WTC11 (cell line): ENCODE measurements at regions not wholly inside any gene's neighbourhood (a gene's known extent, or its start where the extent isn't known, plus 50 kb on each side); places are given as distances from the start of the nearest gene placed in this dataset.

ENCODE experiments used
- SP1 ChIP-seq: sonication (generic); formaldehyde crosslinking; conservative IDR thresholded peaks from 2 replicates; pipeline ENCODE4 v1.8.1; 2022; ENCODE audit warnings: missing genetic modification reagents
- ZNF121 ChIP-seq: sonication (generic); formaldehyde crosslinking; IDR thresholded peaks from 2 replicates; pipeline ENCODE4 v1.8.0; 2023; ENCODE audit warnings: missing genetic modification reagents
- TF ChIP-seq, protein P1 (sequence below): sonication (generic); formaldehyde crosslinking; IDR thresholded peaks from 2 replicates; pipeline ENCODE4 v1.8.1; 2022; ENCODE audit warnings: low read depth, mild to moderate bottlenecking, moderate library complexity, missing genetic modification reagents, borderline replicate concordance
- TF ChIP-seq, protein P2 (sequence below): sonication (generic); formaldehyde crosslinking; IDR thresholded peaks from 2 replicates; pipeline ENCODE4 v1.8.1; 2023; ENCODE audit warnings: mild to moderate bottlenecking, missing genetic modification reagents, moderate library complexity
- TF ChIP-seq, protein P3 (sequence below): fragments of 200-600 bp; IDR thresholded peaks from 2 replicates; pipeline ENCODE4 v1.8.0; 2022; ENCODE audit warnings: antibody characterized with exemption
- TF ChIP-seq, protein P4 (sequence below): sonication (generic); formaldehyde crosslinking; IDR thresholded peaks from 2 replicates; pipeline ENCODE4 v1.8.0; 2022; ENCODE audit warnings: mild to moderate bottlenecking, missing genetic modification reagents
- TF ChIP-seq, protein P5 (sequence below): sonication (generic); formaldehyde crosslinking; conservative IDR thresholded peaks from 2 replicates; pipeline ENCODE4 v1.8.1; 2023; ENCODE audit warnings: mild to moderate bottlenecking, low read depth, missing genetic modification reagents, moderate library complexity

DNA sequence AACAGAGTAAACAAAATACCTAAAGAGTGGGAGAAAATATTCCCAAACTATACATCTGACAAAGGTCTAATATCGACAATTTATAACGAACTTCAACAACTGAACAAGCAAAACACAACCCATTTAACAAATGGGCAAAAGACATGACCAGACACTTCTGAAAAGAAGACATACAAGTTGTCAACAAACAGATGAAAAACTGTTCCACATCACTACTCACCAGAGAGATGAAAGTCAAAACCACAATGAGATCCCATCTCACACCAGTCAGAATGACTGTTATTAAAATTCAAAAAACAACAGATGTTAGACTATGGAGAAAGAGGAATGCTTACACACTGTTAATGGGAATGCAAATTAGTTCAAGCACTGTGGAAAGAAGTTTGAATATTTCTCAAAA is 233.8 kb upstream of the EDNRB start:
- TF ChIP-seq, protein P1, sequence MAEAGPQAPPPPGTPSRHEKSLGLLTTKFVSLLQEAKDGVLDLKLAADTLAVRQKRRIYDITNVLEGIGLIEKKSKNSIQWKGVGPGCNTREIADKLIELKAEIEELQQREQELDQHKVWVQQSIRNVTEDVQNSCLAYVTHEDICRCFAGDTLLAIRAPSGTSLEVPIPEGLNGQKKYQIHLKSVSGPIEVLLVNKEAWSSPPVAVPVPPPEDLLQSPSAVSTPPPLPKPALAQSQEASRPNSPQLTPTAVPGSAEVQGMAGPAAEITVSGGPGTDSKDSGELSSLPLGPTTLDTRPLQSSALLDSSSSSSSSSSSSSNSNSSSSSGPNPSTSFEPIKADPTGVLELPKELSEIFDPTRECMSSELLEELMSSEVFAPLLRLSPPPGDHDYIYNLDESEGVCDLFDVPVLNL (CRISPR knock-in tag): no peak
- no peak for TF ChIP-seq ZNF121 (CRISPR knock-in tag)
- TF ChIP-seq, protein P2, sequence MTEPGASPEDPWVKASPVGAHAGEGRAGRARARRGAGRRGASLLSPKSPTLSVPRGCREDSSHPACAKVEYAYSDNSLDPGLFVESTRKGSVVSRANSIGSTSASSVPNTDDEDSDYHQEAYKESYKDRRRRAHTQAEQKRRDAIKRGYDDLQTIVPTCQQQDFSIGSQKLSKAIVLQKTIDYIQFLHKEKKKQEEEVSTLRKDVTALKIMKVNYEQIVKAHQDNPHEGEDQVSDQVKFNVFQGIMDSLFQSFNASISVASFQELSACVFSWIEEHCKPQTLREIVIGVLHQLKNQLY: no peak
- no peak for TF ChIP-seq SP1 (CRISPR knock-in tag)
- TF ChIP-seq, protein P3, sequence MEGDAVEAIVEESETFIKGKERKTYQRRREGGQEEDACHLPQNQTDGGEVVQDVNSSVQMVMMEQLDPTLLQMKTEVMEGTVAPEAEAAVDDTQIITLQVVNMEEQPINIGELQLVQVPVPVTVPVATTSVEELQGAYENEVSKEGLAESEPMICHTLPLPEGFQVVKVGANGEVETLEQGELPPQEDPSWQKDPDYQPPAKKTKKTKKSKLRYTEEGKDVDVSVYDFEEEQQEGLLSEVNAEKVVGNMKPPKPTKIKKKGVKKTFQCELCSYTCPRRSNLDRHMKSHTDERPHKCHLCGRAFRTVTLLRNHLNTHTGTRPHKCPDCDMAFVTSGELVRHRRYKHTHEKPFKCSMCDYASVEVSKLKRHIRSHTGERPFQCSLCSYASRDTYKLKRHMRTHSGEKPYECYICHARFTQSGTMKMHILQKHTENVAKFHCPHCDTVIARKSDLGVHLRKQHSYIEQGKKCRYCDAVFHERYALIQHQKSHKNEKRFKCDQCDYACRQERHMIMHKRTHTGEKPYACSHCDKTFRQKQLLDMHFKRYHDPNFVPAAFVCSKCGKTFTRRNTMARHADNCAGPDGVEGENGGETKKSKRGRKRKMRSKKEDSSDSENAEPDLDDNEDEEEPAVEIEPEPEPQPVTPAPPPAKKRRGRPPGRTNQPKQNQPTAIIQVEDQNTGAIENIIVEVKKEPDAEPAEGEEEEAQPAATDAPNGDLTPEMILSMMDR: no peak
- TF ChIP-seq, protein P4, sequence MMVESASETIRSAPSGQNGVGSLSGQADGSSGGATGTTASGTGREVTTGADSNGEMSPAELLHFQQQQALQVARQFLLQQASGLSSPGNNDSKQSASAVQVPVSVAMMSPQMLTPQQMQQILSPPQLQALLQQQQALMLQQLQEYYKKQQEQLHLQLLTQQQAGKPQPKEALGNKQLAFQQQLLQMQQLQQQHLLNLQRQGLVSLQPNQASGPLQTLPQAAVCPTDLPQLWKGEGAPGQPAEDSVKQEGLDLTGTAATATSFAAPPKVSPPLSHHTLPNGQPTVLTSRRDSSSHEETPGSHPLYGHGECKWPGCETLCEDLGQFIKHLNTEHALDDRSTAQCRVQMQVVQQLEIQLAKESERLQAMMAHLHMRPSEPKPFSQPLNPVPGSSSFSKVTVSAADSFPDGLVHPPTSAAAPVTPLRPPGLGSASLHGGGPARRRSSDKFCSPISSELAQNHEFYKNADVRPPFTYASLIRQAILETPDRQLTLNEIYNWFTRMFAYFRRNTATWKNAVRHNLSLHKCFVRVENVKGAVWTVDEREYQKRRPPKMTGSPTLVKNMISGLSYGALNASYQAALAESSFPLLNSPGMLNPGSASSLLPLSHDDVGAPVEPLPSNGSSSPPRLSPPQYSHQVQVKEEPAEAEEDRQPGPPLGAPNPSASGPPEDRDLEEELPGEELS (CRISPR knock-in tag): no peak
- TF ChIP-seq, protein P5, sequence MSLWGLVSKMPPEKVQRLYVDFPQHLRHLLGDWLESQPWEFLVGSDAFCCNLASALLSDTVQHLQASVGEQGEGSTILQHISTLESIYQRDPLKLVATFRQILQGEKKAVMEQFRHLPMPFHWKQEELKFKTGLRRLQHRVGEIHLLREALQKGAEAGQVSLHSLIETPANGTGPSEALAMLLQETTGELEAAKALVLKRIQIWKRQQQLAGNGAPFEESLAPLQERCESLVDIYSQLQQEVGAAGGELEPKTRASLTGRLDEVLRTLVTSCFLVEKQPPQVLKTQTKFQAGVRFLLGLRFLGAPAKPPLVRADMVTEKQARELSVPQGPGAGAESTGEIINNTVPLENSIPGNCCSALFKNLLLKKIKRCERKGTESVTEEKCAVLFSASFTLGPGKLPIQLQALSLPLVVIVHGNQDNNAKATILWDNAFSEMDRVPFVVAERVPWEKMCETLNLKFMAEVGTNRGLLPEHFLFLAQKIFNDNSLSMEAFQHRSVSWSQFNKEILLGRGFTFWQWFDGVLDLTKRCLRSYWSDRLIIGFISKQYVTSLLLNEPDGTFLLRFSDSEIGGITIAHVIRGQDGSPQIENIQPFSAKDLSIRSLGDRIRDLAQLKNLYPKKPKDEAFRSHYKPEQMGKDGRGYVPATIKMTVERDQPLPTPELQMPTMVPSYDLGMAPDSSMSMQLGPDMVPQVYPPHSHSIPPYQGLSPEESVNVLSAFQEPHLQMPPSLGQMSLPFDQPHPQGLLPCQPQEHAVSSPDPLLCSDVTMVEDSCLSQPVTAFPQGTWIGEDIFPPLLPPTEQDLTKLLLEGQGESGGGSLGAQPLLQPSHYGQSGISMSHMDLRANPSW: no peak
